HG02943 (cell line): ENCODE measurements at regions not wholly inside any gene's neighbourhood (a gene's known extent, or its start where the extent isn't known, plus 50 kb on each side); places are given as distances from the start of the nearest gene placed in this dataset.
A peak's percentile ranks its signal among the peaks of the same experiment; 100 is the strongest.
"Not testable (repeated sequence)": the region's sequence is repeated elsewhere in the genome, so short reads cannot be mapped to it uniquely, and the experiment has no call there.

Experiments used
- ATAC-seq: cut with Tn5 transposase; IDR thresholded peaks from one replicate; pipeline ENCODE4 v1.9.1; 2021; ENCODE audit warnings: mild to moderate bottlenecking, low read depth, moderate library complexity; ENCODE audit not compliant: unreplicated experiment

DNA sequence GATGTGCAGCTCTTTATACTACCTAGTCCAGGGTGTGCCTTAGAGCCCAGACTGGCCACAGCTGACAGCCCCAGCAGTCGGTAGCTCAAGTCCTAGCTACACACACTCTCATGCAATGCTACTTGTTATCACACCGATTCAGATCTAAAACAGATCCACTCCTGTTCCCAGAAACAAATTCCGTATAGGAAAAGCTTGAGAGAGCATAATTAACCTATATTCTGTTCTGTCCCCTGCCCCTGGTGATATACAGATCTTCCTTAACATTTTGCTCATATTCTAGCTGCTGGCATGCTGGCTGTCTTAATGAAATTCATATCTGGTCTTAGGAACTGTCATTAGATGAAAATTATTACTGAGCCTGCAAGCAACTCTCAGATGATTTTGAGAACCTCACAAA is 204.3 kb downstream of the SOX2 start:
- ATAC-seq: no peak

DNA sequence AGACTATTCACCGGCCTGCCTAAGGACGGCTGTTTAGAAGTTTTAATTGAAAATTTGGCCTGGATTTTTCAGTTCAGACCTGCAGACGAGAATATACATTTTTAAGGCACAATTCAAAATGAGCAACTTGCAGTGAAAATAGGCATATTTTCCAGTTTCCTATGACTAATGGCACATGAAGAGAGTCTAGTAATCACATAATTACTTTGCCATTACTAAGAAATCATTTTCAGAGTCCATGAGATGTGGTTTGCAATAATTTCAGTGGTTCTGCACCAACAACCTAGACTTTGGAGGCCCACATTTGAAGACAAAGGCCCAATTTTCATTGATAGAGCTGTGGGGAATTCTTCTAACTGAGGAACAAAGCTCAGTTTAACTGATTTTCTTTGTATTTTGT is 205.3 kb downstream of the SOX2 start:
- no peak for ATAC-seq

DNA sequence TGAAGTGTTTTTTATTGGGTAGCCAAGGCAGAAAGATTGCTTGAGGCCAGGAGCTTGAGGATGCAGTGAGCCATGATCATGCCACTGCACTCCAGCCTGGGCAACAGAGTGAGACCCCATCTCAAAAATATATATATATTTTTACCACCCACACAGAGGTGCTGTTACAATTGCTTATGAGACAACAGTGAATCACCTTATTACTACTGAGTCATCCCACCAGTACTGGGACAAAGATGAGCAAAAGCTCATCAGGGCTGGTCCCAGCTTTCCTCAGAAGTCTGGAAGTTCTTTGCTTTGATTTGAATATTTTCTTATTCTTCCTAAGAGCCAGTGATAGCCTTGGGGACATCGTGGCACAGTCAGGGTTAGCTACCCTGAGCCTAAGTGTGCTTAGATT is 207.7 kb downstream of the SOX2 start:
- ATAC-seq: no peak

DNA sequence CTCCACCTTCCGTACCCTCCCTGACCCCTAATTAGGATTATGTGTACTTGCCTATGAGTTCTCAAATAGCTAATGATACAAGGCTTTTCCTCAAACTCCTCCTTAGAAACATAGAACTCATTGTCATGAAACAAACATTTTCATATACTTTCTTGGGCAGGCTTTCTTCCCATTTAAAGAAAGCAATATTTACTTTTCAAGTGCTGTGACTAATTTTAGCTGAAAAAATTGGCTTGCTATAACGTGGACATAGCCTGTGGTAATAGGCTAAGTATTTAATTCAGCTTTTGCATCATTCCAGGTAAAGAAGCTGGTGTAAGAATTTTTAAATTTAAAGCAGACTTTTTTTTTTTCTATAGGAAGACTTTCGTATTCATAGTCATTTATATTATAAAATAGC is 208.7 kb downstream of the SOX2 start:
- ATAC-seq: no peak

DNA sequence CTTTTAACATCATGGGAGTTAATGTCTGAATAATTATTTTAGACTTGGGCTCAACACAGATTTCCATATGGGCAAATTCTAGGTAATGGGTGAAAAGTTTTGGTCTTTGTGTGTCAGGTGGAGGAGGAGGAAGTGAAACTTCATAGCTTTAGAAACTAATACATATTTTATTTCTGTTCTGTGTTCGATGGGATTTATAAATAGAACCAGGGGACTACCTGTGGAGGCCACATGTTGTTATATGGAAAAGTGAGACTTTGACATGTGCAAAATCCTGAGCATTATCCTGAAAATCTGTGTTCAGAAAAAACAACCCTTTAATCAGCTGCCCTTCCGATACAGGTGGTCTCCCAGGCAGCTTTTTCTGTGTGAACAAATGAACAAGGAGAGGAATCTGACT is 209.5 kb downstream of the SOX2 start:
- ATAC-seq: peak; percentile 94

DNA sequence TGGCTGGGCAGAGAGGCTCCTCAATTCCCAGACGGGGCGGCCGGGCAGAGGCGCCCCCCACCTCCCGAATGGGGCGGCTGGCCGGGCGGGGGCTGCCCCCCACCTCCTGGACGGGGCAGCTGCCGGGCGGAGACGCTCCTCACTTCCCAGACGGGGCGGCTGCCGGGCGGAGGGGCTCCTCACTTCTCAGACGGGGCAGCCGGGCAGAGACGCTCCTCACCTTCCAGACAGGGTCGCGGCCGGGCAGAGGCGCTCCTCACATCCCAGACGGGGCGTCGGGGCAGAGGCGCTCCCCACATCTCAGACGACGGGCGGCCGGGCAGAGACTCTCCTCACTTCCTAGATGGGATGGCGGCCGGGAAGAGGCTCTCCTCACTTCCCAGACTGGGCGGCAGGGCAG is 214.1 kb downstream of the SOX2 start:
- ATAC-seq: not testable (repeated sequence)

DNA sequence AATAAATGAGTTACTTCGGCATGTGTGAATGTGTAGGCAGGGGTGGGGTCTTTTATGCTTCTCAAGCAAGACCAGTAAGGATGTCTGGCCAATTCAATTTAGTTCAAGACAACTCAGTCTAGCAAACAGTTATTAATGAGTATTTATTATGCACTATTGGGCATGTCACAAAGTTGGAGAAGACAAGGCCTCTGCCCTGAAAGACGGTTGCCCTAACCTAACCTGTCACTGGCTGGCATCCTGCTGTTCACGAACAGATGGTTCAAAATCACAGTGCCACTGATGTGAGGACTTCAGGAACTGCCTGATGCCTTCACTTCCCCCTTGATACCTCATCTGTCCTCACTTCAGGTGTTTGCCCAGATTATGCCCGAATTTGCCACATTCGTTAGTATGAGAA is 217.8 kb downstream of the SOX2 start:
- ATAC-seq: no peak

DNA sequence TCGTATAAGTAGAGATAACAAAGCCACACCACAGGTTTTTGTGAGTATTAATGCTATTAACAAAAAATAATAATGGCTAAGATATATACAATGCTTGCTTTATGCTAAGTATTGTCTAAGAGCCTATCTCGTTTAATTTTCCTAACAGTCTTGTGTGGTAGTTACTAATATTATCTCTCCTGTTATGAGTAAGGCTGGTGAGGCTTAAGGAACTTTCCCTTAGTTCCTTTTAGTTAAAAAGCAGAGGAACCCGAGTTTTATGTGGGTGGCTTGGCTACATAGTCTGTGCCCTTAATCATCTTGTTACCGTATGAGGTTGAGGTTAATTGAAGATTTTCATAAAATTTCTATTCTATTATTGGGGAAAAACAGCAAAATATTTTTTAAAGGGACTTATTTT is 218.4 kb downstream of the SOX2 start:
- ATAC-seq: no peak

DNA sequence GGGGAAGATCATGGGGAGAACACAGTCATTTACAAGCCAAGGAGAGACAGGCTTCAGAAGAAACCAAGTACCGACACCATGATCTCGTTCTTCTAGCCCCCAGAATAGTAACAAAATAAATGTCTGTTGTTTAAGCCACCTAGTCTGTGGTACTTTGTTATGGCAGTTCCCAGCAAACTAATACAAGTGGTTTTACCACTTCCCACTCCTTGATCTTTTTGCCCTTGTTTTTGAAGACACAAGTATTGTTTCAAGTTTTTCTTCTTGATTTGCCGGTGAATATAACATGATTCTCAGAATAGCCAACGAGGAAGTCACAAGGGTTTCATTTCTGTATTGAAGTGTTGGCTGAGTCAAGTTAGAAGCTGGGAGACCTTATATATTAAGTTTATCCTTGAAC is 220.3 kb downstream of the SOX2 start:
- no peak for ATAC-seq

DNA sequence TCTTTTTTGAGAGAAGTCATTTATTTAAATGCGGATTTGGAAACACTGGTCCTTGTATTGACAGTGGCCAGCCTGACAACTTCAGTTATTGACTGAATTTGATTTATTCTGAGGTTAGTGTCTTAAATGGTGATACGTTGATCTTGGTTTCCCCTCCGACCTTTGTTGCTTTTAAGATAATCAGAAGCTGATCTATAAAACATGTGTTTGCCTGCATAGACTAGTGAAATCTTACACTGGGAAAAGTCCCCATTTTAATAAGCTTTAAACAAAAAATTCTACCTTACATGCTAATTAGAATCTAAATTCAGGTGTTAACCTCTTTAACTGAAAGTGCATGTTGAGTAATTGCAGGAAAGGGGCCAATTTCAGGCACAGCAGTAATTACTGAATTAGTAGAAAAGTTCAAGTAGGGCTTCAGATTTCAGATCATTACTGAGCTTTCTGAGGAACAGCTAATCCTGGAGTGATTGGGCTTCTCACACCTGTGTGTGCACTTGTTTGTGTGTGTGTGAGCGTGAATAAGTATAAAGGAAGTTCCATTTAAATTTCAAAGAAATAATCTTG is 221.4 kb downstream of the SOX2 start:
- no peak for ATAC-seq

DNA sequence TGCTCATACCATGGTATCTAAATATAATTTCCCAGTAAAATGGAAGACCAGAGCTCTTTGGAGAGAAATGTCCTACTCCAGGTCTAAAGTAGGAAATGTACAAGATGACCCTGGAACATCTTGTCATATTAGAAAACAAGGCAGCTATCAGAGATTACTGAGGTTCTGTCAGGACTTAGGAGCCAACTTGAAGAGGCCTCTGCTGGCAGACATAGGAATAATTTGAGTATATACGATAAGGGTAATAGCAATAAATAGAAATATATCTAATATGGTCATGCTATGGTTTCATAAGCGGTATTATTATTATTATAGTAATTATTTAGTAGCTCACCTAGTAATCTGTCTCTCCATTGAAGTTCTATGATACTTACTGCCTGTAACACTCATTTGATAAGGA is 224.2 kb downstream of the SOX2 start:
- ATAC-seq: no peak

DNA sequence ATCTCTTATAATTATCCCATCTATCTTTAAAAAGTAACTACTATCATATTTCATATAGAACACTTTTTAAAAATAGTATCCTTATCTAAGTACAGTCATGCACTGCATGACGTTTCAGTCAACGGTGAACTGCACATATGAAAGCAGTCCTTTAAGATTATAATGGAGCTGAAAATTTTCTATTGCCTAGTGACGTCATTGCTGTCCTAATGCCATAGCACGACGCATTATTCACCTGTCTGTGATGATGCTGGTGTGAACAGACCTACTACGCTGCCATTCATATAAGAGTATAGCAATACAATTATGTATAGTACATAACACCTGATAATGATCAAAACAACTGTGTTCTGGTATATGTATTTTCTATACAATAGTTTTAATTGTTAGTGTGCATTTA is 225.0 kb downstream of the SOX2 start:
- no peak for ATAC-seq

DNA sequence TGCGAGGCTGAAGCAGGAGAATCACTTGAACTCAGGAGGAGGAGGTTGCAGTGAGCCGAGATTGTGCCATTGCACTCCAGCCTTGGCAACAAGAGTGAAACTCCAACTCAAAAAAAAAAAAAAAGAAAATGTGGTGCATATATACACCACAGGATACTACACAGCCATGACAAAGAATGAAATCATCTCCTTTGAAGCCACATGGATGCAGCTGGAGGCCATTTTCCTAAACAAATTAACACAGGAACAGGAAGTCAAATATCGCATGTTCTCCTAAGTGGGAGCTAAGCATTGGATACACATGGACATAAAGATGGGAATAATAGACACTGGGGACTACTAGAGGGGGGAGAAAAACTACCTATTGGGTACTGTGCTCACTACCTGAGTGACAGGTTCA is 226.9 kb downstream of the SOX2 start:
- ATAC-seq: not testable (repeated sequence)

DNA sequence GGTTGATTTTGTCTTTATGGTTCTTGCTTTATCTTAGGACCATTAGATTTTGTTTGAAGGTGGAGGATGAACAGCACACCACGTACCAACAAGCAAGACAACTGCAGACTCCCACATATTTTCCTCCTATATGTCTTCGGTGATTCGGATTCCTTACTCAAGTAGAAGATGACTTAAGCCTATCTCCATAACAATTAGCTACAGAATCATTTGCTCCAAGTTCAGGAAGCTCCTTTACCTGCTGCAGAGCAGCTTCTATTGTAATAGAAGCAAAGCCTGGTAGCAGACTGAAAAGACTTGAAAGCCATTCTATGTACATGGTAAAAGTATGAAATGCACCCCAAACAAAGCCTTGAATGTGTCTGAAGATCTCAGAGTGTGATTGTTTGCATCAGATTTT is 229.0 kb downstream of the SOX2 start:
- ATAC-seq: no peak

DNA sequence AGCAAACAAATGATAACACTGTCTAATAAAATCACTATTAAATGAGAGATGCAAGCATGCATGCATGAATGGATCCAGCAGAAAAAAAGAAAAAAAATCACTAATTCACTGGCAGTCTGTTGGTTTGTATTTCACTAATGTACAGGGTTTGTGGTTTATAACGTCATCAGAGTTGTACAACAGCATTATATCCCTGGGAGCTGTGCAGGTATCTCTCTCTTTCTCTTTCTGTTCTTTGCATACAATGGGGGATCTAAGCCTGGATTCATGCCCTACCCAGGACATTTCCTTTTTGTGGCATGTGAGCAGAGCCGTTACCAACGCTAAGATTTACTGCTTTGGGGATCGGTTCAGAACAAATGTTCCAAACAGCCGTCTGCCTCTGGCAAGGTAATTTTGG is 229.5 kb downstream of the SOX2 start:
- no peak for ATAC-seq

DNA sequence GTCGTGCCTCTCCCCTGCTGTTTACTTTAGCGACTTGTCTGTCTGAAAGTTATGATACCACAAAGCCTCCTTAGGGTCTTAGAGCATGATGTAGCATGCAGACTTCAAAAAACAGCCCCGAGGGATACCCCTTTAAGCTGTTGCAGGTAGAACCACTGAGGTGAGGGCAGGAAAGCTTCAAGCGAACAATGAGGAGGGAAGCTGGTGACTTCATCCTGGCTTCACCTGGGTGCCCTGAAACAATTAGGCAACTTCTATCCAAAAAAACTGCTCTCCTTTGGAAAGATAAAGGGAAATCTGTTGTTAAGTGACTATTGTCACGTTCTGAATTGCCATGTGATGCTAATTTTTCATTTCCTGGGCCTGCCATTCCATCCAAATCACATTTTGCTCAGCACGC is 231.6 kb downstream of the SOX2 start:
- no peak for ATAC-seq

DNA sequence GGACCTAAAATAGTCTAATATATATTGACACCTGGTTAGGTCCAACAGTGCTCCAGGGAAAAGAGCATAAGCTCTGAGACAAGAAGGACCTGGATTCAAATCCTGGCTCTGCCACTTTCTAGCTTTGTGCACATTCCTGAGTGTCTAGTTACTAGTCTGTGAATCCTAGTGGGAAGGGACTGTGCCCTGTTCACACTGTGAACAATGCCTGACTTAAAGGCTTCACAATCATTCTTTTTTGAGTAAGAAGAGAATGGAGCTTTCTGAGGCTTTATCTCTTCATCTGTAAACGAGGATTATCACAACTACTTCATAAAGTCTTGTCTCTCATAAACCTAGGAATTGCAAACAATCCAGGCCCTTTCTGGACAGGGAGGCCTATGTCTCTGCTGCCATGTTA is 235.9 kb downstream of the SOX2 start:
- no peak for ATAC-seq

DNA sequence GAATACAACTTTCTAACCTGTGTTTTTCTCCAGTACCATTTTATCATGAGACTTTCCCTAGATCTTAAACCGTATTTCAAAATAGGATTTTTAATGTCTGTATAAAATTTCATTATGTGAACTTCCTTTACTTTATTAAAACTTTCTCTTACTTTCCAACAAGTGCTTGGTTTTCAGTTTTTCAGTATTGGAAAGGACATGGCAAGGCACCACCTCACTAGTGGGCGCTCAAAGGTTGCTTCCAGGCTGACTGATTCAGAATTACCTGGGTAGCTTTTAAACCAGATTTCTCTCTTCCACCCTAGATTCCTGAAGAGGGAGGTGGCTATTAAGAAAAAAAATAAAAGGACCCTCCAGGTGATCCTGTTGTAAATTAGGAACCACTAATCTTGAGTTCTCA is 236.6 kb downstream of the SOX2 start:
- no peak for ATAC-seq

DNA sequence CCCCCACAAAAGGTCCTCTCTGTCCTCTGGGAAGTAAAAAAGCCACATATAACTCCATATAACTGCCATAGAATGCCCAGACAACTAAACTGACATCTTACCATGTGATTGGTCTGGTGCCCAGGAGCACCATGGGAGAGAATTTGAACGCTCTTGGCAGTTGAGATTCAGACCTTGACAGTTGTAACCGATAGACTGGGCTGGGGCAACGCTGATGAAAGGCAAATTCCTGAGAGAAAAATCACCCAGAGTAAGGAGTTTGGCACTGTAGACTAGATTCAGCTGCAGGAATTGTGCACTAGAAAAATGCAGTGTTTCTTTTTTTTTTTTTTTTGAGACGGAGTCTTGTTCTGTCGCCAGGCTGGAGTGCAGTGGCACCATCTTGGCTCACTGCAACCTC is 240.5 kb downstream of the SOX2 start:
- ATAC-seq: no peak

DNA sequence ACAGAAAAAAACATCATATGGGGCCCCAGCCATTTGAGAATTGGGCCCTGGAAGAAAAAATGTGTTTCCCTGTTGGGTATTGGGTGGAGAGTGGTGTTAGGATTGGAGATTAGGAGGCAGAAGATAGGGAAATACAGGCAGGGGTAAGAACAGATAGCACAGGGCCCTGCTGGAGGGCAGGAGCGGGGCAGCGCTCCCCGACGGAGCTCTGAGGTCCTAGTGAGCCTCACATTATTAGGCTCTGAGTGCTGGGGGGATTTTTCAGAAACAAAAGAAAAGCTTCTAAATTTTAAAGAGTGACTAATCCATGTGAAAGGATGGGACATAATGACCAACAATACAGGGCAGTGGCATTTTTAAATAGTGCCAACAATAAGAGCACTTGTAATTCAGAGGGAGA is 241.2 kb downstream of the SOX2 start:
- ATAC-seq: no peak

DNA sequence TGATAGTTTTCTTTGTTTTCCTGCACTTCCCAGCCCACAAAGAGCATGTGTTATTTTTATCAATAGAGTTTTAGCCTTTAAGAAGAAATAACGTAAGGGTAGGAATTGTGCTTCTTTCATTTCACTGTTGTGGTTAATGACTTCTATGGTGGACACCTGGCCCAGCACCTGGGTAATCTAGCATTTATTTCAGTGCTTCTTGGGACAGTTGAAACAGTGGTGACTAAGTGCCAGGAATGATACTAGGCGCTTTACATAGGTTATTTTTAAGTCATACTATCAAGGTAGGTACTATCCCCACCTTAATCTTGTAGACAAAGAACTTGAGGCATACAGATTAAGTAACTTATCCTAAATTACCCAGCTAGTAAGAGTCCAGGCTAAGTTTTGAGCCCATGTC is 243.8 kb downstream of the SOX2 start:
- ATAC-seq: no peak

DNA sequence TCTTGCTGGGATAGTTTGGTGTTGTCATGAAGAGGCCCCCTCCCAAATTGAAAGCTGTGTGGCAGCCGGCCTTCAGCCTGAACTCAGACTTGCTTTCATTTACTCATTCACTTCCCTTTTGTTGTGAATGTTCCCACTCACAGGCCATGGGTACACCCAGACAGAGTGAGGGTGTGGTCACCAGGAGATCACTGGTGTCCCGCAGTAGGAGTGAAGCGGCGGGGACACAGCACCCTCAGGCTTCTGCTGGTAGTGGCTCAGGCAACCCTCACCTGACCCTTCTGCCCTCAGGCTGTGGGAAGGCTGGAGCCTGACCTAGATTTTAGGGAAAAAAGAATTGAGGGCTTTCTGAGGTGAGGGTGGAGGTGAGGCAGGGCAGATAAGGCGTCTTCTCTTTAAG is 244.4 kb downstream of the SOX2 start:
- no peak for ATAC-seq

DNA sequence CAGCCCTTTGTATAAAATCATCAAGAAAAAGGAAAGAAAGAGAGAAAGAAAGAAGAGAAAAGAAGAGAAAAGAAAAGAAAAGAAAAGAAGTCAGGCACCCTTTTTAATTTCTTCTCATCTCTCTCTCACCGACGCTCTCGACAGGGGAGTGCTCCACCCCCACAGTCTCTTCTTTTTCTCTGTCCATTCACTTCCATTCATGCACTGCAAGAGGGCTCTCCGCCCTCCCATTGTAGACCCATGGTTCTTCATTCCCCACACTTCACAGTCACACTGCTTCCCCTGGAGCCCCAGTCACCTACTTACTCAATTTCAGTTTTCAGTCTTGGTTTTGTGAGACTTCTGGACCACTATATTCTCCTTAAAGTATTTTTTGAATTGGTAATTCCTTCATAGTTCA is 254.7 kb downstream of the SOX2 start:
- no peak for ATAC-seq
